GM12801 (cell line): ENCODE measurements at regions not wholly inside any gene's neighbourhood (a gene's known extent, or its start where the extent isn't known, plus 50 kb on each side); places are given as distances from the start of the nearest gene placed in this dataset.

Source experiments
- CTCF ChIP-seq: IDR thresholded peaks from one replicate; pipeline ENCODE4 v1.5.1; 2011; ENCODE audit warnings: control low read depth; ENCODE audit not compliant: insufficient read length; ENCODE audit errors: extremely low read depth

- TF ChIP-seq CTCF = no peak
Measured at GRCh38 chr12:98410356-98410755, 105.0 kb upstream of the TMPO start.

DNA sequence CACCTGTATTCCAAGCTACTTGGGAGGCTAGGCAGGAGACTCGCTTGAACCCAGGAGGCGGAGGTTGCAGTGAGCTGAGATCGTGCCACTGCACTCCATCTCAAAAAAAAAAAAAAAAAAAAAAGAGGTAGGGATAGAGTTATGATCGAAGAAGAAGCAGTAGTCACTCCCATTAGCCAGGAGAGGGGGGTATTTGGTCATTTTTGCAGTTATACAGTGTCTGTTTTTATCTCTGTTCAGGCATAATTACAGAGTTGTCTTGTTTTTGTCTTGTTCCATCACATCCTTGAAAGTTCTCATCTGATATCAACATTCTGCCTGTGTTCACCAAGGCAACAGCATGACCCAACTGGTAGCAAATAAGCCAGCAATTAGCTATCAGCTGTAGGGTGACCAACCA lies 98.5 kb upstream of the TMPO start:
- no peak for TF ChIP-seq CTCF

DNA sequence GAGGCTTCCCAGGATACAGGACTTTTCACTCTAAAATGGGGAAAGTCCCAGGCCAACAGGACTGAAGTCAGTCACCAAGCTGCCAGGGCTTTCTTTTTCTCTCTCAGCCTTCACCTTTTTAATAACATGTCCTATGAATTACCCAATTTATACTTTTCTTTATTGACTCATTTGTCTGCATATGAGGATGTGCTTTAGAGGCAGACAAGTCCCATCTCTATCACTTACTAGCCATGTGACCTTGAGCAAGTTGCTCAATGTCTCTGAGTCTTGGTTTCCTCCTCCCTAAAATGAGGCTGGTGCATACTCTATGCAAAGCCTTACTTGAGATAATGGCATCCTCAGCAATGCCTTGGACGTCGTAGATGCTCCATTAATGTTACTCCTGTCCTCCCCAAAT lies 98.1 kb upstream of the TMPO start:
- no peak for TF ChIP-seq CTCF

DNA sequence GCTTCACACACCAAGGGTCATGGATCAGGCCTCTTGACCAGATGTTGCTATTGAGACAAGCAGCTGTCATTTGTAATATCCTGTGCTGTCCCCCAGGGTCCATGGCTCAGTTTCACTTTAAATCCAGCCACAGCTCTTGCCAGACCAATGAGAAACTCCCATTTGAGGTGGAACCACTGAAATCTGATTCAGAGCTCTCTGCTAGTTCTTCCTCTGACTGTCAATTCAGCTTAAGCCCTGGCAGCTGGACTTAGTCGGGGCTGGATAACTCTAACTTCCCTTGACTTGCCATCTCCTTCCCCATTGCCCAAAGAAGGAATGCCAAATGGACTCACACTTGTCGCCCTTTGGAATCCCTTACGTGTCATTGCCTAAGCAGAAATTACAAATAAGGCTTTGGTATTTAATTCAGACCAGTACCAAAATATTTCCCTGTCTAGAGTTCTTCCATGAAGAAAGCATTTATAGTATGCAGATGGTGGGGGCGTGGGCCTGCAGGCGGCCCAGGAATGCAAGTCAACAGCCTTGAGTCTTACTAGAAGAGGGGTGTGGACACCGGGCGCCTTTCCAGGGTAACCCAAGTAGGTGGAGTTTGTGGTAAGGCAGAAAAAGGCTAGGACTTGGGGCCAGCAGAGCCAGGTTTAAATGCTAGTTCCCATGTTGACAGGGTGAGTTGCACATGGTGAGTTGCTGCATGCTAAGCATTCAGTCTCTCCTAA lies 96.9 kb upstream of the TMPO start:
- no peak for TF ChIP-seq CTCF

DNA sequence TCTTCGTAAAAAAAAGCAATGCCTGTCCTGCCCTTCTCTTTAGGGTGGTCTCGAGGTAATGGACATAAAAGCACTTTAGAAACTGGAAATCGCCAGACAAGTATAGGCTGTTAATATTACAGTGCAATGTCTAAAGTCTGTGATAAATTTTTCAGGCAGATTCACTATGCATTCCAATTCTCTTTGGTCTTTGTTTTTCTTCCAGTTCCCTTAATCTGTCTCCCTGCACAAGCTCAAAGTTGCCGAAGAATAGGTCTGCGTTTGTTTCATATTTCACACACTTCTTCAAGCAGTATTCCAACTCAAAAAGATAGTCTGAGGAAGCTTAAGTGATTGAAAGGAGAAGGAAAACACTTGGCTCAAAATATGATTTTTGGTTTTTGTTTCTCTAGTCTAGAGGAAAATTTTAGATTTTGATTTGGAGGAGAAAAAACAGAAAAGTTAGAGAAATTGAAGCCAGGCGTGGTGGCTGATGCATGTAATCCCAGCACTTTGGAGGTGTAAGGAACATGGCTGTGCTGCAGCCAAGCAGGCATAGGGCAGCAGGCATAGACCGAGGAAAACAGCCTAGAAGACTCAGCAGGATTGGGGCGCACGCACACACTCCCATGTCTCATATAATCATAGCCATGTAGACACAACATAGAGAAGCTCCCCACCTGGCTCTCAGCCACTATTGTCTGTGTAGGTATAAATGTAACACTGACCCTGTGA lies 96.2 kb upstream of the TMPO start:
- TF ChIP-seq CTCF = no peak

GRCh38 chr12:98419795-98420404 lies 95.5 kb upstream of the TMPO start:
- TF ChIP-seq CTCF = no peak

GRCh38 chr12:98420461-98420860 lies 94.9 kb upstream of the TMPO start:
- no peak for TF ChIP-seq CTCF
